HG03565 (cell line): ENCODE measurements at regions not wholly inside any gene's neighbourhood (a gene's known extent, or its start where the extent isn't known, plus 50 kb on each side); places are given as distances from the start of the nearest gene placed in this dataset.

Experiments
- ATAC-seq: cut with Tn5 transposase; IDR thresholded peaks from one replicate; pipeline ENCODE4 v1.9.1; 2021; ENCODE audit warnings: mild to moderate bottlenecking, moderate library complexity; ENCODE audit not compliant: unreplicated experiment

DNA sequence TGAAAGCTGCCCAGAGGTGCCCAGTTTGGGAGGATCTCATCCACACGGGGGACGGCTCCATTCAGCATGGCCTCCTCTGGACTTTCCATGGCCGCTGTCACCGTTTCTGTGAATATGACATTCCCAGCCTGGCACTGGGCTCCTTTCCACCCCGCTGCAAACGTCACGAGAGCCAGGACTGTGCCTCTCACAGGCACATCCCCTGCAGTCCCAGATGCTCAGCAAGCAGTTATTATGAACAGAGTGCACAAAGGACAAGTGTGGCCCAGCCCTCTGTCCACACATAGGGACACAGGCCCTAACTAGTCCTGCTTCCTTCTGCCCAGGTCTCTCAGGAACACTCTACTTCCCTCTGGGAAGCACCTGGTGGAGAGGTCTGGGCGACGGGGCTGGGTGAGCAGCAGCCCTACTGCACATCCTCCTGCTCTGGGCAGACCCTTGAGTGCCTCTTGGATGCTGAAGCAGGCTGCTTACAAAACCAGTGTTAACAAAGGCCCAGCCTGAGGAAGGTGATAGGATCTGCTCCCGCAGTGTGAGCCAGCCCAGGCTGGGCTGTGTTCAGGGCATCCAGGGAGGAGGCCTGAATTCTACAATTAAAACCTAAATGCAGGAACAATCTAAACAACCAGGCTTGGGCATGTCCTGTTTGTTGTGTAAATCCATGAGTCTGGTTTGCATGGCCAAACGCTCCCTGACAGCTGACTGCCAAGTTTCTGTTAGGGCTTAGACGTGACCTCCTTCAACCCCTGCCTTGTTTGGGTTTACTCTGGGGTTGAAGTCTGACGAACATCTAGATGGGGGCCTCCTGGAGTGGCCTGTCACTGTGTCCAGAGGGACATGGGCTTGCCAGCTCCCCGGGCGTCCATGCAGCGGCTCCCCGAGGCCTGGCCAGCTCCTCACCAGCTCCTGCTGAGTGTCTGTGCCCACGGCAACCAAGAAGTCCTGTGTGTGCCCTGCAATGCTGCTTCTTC, 269.8 kb downstream of the GADD45G start:
- ATAC-seq, result no peak

DNA sequence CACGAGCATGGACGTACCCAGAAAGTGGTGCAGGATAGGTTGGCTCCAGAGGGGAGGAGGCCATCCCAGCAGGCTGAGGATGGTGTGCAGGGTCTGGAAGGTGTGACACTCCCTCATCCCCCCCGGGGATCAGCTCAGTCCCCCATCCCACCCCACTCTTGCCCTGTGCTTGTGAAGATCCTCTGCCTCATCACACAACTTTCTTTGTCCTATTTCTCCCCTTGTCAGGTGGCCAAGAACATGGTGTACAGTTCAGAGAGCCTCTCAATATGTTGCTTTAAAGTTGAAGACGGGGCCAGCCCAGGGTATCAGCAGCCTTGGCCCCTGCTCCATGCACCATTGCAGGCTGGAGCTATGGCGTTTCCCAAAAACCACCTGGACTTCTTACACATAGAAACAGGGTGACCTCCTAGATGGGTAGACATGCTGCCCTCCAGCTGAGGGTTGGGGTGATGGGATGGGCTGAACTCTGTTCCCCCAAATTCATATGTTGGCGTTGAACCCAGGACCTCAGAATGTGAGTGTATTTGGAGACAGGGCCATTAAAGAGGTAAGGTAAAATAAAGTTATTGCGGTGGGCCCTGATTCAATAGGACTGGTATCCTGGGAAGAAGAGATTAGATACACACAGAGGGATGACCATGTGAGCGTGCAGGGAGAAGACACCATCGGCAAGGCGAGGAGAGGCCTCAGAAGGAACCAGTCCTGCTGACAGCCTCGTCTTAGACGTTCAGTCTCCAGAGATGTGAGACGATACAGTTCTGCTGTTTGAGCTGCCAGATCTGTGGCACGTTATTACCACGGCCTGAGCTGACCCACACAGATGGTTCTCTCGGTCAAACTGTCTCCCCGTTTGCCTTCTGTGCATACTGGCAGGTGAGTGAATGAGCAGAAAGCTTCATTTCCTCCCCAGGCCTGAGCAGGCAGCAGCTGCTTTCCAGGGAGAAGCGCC, 272.5 kb downstream of the GADD45G start:
- no peak for ATAC-seq

DNA sequence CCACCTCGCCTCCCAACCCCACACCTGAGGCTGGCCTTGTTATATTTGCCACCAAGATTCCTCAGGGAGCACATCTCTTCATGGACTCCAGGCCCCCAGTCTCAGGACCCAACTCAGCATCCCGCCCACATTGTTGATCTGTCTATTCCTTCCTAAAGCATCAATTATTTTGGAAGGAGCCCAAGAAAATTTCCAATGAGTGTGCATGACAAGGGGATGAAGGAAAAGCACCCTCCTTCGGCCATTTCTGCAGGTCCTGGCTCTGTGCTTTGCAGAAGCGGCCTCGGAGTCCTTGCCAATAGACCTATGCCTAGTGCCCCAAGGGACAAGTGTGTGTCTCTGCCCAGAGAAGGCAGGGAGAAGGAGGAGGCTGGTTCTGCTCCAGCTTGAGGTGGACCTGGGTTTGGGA, 273.2 kb downstream of the GADD45G start:
- no peak for ATAC-seq

DNA sequence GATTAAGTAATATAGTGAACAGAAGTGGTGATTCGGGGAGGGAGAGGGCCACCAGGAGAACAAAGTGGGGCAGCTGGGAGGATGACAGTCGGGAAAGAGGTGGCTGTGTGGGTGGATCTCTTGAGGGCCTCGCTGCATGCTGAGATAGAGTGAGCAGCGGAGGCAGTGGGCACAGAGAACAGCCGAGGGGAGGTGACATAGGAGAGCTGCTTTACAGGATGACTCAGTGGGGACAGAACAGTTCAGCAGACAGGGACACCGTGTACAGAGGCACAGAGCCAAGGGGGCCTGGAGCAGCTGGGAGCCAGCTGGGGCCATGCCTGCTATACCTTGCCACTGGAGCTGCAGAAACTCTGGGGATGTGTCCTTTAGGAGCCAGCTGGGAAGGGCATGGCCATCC, 273.9 kb downstream of the GADD45G start:
- no peak for ATAC-seq

DNA sequence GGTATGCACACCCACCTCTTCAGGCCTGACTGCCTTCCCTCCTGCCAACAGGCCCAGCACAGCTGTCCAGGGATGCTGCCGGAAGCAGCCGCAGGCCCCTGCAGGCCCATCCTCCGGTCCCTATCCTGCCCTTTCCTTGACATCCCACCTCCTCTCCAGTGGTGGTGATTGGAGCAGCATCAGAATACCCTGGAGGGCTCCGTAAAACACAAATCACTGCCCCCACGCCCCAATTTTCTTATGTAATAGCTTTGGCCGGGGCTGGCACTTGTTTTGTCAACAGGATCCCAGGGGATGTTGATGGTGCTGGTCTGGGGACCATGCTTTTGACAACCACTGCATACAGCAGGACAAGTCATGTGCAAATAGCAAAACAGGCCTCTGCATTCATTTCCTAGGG, 274.5 kb downstream of the GADD45G start:
- ATAC-seq, result no peak

DNA sequence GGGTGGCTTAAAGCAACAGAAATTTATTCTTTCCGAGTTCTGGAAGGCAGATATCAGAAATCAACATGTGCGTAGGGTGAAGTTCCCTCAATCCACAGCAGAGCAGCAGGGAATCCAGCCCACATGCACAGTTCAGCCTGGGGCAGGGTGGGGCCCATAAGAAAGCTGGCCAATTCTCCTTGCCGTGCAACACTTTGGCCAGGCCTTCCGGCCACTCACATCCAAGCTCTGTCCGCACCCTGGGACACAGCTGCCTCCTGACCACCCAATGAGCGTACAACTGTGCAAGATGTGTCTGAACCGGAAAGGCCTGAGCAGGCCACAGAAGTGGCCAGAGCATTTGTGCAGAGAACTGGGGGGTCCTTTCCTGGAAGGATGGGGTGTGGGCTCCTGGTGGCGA, 274.9 kb downstream of the GADD45G start:
- ATAC-seq, result no peak

DNA sequence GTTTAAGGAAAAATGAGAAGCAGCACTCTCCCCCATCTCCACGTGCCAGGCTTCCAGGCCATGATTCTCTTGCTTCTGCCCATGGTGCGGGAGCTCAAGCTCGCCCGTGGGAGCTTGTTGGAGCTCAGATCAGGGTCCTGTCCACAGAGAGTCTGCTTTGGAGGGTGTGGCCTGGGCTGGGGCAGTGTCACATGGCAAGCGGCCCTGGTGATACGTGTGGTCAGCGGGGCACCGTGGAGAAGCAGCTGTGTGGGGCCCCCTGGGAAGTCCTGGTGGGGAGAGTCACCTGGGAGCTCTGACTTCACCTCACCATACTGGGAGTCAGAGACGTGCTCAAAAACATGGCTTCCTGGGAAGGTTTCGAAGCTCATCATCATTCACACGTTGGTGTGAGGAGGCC, 275.3 kb downstream of the GADD45G start:
- no peak for ATAC-seq

DNA sequence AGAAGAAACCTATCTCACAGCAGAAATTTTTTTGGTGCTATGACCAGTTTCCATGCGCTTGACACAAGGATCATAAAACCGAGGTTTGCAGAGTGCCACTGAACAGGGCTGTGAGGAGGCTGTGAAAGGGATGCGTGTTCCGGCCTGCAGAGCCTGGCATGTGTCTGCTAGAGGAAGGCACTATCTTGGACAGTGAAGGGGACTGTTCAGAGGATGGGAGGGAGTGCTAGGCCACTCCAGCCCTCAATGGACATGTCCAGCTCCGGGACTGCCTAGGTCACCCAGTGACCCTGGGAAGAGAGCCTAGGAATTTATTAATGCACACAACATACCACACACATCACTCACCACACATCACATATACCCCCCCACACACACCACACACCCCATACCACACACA, 275.9 kb downstream of the GADD45G start:
- ATAC-seq, result no peak

DNA sequence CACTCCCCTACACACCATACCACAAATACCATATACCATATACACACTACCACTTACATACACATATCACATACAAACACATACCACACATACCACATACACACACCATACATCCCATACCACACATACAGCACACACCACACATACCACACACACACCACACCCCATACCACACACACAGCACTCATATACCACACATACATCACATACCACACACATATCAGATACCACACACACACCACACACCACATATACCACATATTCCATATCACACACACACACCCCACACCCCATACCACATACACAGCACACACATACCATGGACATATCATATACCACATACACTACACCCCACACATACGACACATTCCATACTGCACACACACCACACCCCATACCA, 276.6 kb downstream of the GADD45G start:
- no peak for ATAC-seq

DNA sequence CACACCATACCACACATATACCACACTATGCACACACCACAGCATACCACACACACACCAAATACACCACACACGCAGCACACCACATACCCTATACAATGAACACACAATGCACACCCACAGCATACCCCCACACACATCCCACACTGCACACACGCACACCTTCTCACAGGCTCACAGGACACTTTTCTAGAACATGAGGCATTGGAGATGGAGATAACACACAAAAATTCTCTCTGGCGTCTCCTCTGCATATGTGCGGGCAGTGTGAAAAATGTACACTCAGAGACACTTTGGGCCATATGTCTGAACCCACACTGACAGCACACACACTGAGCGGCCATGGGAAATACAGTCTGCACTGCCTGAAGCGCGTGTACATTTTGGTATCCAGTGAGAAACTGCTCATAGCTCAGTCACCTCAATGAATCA, 278.1 kb downstream of the GADD45G start:
- no peak for ATAC-seq

DNA sequence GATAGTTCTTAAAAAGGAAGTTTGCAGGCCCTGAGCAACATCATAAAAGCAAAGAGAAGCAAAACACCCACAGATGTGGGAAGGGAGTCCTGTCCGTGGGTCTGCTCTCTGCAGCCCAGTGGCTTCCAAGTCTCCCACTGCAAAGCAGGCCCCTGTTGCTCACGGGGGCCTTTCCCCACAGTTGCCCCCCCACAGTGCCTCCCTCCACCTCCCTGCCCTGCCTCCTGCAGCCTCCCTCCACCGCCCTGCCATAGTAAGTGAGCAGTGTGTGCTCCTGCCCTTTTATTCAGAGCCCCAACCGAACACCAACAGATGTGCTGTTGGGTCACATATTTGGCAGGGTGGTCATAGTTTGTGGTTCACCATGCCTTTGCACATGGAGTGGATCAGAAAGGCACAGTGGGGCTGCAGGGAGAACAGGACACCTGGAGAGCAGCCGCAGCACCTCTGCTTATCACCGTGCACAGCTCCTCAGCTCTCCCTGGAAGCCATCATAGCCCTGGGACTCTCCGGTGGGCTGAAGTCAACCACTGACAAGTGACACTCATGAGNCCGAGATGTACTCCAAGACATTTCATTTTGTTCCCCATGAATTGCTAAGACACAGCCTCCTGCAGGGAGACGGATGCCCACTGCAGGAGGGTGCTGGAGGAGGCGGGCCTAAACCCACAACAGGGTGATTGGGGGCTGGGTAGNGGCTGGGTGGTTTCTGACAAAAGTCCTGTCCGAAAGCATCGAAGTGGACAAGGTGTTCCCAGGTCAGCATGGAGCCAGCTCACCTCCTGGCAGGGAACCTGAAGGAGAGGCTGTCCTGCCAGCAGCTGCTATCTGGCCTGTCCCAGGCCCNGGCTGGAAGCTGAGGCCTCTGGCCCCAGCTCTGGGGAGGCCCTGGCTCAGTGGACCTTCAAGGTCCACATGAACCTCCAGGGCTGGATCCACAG, 278.9 kb downstream of the GADD45G start:
- ATAC-seq, result no peak

DNA sequence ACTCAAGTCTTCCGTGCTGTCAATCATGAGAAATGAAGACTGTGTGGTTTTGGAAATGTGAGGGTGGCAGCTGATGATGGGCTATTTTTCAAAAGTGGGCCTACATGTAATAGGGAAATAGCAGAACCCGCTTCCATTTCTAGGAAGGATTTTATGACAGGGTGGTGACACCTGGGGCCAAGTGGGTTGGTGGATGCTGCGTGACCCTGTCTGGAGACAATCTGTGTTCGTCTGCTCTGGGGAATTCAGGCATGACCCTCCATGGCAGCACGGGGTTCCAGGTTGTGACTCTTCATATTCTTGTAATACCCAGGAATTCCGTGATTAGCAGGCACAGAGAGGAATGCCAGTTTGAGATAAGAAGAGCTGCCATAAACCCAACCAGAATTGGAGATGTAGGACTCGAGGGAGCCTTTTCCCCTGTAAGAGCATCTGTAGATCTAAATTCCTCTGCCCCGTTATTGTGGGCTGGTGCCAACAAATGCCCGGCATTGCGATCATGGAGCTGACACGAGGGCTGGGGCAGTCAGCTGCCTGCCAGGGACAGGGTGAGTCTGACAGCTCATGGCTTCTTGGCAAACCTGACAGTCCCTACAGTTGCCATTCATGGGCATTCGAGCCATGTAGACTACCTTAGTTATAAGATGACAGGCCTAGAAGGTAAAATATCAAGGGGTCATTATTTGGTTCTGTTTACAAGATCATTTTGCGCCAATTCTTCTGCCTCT, 279.7 kb downstream of the GADD45G start:
- ATAC-seq, result no peak

DNA sequence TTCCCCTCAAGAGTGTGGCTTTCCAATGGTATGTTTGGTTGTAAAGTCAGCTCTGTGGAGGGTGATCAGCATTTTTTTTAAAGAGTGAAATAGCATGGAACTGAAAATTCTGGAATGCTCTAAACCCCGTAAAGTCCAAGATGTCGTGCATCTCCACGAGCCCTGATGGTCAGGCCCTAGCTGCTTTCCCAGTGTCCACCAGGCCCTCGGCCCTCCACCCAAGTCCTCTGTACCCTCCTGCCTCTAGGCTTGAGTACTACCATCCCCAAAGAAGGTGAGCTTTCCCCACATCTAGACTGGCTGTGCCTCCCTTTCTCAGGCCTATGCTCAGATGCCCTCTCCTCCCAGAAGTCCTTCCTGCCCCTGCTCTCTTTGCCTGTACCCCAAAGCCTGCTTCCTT, 280.3 kb downstream of the GADD45G start:
- no peak for ATAC-seq

DNA sequence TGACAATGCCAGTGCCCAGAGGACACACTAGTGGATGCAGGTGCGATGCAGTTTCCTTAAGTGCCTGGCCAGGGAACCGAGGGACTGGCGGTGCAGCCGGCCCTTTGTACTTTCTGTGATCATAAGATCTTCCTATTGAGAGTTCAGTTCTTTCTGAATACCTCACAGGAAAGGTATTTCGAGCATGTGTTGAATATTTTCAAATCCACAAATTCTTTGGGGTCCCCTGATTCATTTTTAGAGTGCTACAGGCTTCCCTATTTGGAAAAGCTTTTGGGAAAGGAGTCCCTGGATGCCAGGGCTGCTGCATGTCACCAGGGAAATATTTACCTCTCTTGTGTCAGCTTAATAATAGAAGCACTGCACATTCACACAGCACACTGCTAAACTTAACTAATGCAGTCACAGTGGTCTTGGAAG, 281.5 kb downstream of the GADD45G start:
- ATAC-seq, result no peak

DNA sequence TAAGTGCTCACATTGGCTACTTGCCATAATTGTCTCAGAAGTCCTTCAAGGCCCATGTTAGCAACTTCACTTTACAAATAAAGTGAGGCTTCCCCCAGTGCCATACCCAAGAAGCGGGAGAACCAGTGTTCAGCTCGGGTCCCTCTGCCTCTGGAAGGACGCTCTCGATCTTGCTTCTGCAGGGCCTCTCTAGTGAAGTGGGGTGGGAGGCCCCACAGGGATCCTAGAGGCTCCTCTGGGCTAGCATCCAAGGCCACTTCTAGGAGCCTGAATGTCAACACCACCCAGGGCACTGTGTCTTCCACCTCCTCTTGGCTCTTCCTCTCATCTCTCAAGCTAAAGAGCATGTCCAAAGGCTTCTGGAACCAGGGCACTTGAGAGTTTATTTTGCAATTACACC, 282.5 kb downstream of the GADD45G start:
- no peak for ATAC-seq

DNA sequence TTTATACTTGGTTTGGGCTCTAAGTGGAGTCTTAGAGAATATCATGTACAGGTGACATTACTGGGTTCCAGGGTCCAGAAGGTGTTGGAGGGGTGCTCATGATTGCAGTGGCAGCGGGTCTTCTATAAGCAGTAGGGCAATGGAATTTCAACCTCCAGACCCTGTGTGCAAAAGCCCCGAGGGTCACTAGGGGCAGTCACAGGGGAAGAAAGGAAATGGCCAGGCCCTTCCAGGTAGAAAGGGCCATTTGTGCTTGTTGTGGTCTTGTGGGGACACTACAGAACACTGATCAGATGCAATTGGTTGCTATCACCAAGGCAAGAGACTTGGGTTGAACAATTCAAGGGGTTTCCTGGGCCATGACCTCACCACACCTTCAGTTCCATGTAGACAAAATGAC, 283.4 kb downstream of the GADD45G start:
- no peak for ATAC-seq

DNA sequence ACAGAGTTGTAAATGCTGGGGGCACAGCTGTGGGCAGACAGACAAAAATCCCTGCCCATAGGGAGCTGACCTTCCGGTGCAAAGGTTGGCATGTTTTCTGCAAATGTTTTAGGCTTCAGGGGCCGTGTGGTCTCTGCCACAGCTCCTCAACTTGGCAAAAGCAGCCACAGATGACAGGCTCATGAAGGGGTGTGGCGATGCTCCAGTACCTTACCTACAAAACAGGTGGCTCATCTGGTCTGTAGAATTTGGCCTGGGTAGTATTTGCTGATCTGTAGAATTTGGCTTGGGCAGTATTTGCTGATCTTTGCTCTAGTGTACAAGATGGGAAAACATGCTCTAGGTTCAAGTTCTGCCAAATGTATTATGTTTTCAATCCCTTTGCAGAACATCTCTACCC, 283.9 kb downstream of the GADD45G start:
- no peak for ATAC-seq

DNA sequence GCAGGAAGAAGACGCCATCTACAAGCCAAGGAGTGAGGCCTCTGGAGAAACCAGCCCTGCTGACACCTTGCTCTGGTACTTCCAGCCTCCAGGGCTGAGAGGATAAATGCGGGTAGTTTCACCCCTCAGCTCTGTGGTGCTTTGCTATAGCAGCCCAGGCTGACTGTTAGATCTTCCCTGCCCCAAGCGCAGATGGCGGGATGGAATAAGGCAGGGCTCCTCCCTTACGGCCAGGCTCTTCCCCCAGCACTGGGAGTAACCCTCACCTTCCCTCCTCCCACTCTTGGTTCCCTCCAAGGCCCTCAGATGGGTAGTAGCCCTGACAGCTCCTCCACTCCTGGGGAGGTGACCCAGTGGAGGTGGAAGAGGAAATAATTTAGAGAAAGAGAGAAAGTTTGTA, 285.1 kb downstream of the GADD45G start:
- no peak for ATAC-seq

DNA sequence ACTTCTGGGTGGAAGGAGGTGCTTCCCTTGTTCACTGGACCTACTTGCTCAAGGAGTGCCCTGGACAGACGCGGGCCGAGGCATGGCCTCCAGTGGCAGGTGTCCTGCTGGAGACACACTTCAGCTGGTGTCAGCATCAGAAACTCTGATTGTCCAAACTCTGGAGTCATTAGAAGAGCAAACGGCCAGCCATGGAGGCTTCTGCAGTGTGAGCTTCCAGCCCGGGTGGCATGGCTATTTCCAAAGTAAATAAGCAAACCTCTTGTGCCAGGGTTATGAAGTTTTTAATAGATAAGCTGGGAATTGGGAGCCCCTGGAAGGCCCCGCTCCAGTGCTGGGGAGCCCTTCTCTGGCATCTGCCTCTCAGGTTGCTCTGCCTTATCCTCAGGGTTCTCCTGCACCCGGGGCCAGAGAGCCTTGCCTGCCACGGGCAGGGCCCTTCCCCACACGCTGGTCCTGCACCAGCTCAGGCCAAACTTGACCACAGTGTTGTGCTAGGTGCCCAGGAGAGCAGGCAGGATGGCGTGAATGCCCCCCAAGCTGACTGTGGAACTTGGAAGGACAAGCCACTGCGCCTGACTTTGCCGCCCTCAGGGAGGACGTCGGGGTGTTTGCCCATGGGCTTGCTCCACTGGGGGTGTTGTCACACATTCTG, 285.6 kb downstream of the GADD45G start:
- no peak for ATAC-seq
